ENCODE measurements at regions not wholly inside any gene's neighbourhood (a gene's known extent, or its start where the extent isn't known, plus 50 kb on each side); places are given as distances from the start of the nearest gene placed in this dataset.

DNA sequence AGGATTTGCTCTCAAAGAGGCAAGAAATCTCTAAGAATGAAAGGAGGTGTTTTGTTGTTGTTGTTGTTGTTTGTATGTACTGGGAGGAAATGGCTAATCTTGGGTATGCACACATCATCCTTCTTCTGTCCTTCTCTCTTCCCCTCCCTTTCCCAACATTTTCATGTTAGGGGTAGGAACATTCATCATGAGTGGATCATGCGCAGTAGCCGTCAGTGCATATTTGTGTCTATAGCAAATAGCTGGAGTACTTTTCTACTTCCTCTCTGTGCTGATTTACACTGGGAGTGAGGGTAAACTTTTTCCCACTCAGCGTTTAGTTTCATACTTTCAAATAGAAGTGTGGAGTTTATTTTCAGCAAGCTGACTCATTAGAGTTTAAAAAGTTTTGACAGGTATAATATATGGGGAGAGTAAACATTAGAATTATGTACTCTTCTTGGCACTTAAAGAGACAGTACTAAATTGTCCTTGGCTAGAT lies 80.5 kb upstream of the PRKG1 start:
- no peak for TF ChIP-seq POLR2AphosphoS5 (IDR thresholded peaks at IDR 0.05; ENCODE audit: insufficient read depth, low read depth, low read length)
- no peak for TF ChIP-seq MAX (IDR thresholded peaks at IDR 0.05; ENCODE audit: insufficient read depth, insufficient read length)
- TF ChIP-seq EZH2 (IDR thresholded peaks at IDR 0.05; ENCODE audit: borderline replicate concordance, low read depth, low read length, severe bottlenecking): no peak
- no peak for TF ChIP-seq CTCF (IDR thresholded peaks at IDR 0.05; ENCODE audit: extremely low read depth in 1 of 2, insufficient read depth in 1 of 2, low read depth in 1 of 2, low read length in 2 of 2)
- TF ChIP-seq MYC (IDR thresholded peaks at IDR 0.05; ENCODE audit: low read depth, low read length): no peak
- no peak for TF ChIP-seq GATA2 (IDR thresholded peaks at IDR 0.05; ENCODE audit: insufficient read depth, insufficient read length, low read depth, low read length)
- no peak for TF ChIP-seq POLR2A (IDR thresholded peaks at IDR 0.05; ENCODE audit: low read depth, low read length)
- no peak for TF ChIP-seq JUN (IDR thresholded peaks at IDR 0.05; ENCODE audit: borderline replicate concordance, insufficient read depth, insufficient read length, low read depth)
- TF ChIP-seq FOS (IDR thresholded peaks at IDR 0.05; ENCODE audit: borderline replicate concordance, insufficient read depth, low read length): no peak
- Histone ChIP-seq H3K9me1 (replicated peaks; ENCODE audit: control insufficient read depth, extremely low read depth, insufficient read depth, low read length) (no peaks in the 10 kb centered on the region), H4K20me1 (replicated peaks; ENCODE audit: control insufficient read depth, extremely low read depth, insufficient read depth, low read length) (no peaks in the 10 kb centered on the region), H3K79me2 (ENCODE audit: control insufficient read depth, insufficient read depth, low read length) (no peaks in the 10 kb centered on the region), H3K27me3 (ENCODE audit: control insufficient read depth in 2 of 2, insufficient read depth in 2 of 2, low read length in 2 of 2) (peaks cover 17 to 46% of the 10 kb centered on the region in 2 experiments), H3K27ac (ENCODE audit: insufficient read depth, low read depth, low read length) (no peak overlapping the region), H3K9me3 (replicated peaks; ENCODE audit: control insufficient read depth, insufficient read depth, low read length) (no peaks in the 10 kb centered on the region), H3K9ac (replicated peaks; ENCODE audit: extremely low read depth, insufficient read depth, low read length) (no peak overlapping the region), H3K4me2 (ENCODE audit: insufficient read depth, low read length) (no peak overlapping the region), H3K4me1 (ENCODE audit: control insufficient read depth, extremely low read depth, insufficient read depth, low read length) (peaks cover 6% of the 10 kb centered on the region), H3K4me3 (replicated peaks in 1 of 3; ENCODE audit: insufficient read depth in 1 of 3, low read depth in 1 of 3, low read length in 3 of 3) (no peak overlapping the region), H2AFZ (ENCODE audit: low read depth, low read length) (no peak overlapping the region), H3K36me3 (ENCODE audit: control insufficient read depth in 2 of 2, extremely low read depth in 1 of 2, insufficient read depth in 2 of 2, low read length in 2 of 2) (no peaks in the 10 kb centered on the region)
- FAIRE-seq: no peak
- intact Hi-C loops (cut with micrococcal nuclease): no loop called here
- CTCF ChIA-PET: no interaction called here
- POLR2A ChIA-PET: no interaction called here
- dilution Hi-C loops (cut with MboI; ENCODE audit: extremely low pct_ligation_motif_present, low sequenced_read_pairs): no loop called here
- no TSS peak for BruUV-seq (replicated peaks)
- no peak for DNase-seq (ENCODE audit: low read depth, low spot score)

Measured in endothelial cell of umbilical vein (primary cell).